Gastroesophageal sphincter (tissue), 4 donors: ENCODE measurements at regions not wholly inside any gene's neighbourhood (a gene's known extent, or its start where the extent isn't known, plus 50 kb on each side); places are given as distances from the start of the nearest gene placed in this dataset.

ENCODE experiments used
- ATAC-seq: fragments of 150-250 bp; one replicate; pipeline ENCODE4 v1.9.1; 2016; ENCODE audit warnings: mild to moderate bottlenecking, moderate library complexity
- H3K27ac ChIP-seq, 4 donors: fragments of 200-600 bp; sonication (generic) in 3 of 4; 1 replicate in 3 of 4; 2 replicates in 1 of 4; pipeline ENCODE4 v1.5.1; 2016 to 2019
- H3K27me3 ChIP-seq: fragments of 200-600 bp; sonication (generic); one replicate; pipeline ENCODE4 v1.5.1; 2019
- H3K36me3 ChIP-seq, 2 donors: fragments of 200-600 bp; sonication (generic); one replicate each; pipeline ENCODE4 v1.5.1; 2019; ENCODE audit warnings: control low read depth in 1 of 2
- H3K4me1 ChIP-seq, 3 donors: fragments of 200-600 bp; sonication (generic); 1 replicate in 2 of 3; 2 replicates in 1 of 3; pipeline ENCODE4 v1.5.1; 2016 to 2019; ENCODE audit warnings: control low read depth in 2 of 3
- H3K4me3 ChIP-seq, 2 donors: fragments of 200-600 bp; sonication (generic); one replicate each; pipeline ENCODE4 v1.5.1; 2019; ENCODE audit warnings: mild to moderate bottlenecking in 1 of 2, moderate library complexity in 1 of 2
- H3K9me3 ChIP-seq, 3 donors: fragments of 200-600 bp; sonication (generic); one replicate each; pipeline ENCODE4 v1.5.1; 2017 to 2019; ENCODE audit warnings: control low read depth in 2 of 3
- CTCF ChIP-seq, 4 experiments: fragments of 200-600 bp in 2 of 4; fragments of 450-650 bp in 2 of 4; sonication (generic) in 1 of 4; IDR thresholded peaks; one replicate each; pipeline ENCODE4 v1.5.1; 2017 to 2019; ENCODE audit warnings: antibody characterized with exemption in 4 of 4, mild to moderate bottlenecking in 2 of 4, moderate library complexity in 2 of 4
- EP300 ChIP-seq: sonication (generic); formaldehyde crosslinking; IDR thresholded peaks from one replicate; pipeline ENCODE4 v1.6.1; 2017; ENCODE audit warnings: antibody characterized with exemption, mild to moderate bottlenecking
- POLR2A ChIP-seq, 2 donors: fragments of 450-650 bp; IDR thresholded peaks; one replicate each; pipeline ENCODE4 v1.6.1; 2017; ENCODE audit warnings: antibody characterized with exemption in 2 of 2, mild to moderate bottlenecking in 2 of 2, moderate library complexity in 1 of 2
- POLR2AphosphoS5 ChIP-seq: sonication (generic); formaldehyde crosslinking; IDR thresholded peaks from one replicate; pipeline ENCODE4 v1.6.1; 2017; ENCODE audit warnings: antibody characterized with exemption
- WGBS, 2 donors: methylation state at CpG; one replicate each; pipeline ENCODE4 v1.1.5; 2018; ENCODE audit warnings: low coverage in 1 of 2; 5-methylcytosine and 5-hydroxymethylcytosine counted together

- Histone ChIP-seq H3K9me3 (no peaks in the 10 kb centered on the region), H3K27ac (no peak overlapping the region), H3K36me3 (no peaks in the 10 kb centered on the region), H3K4me3 (no peak overlapping the region), H3K4me1 (no peaks in the 10 kb centered on the region), H3K27me3 (no peaks in the 10 kb centered on the region)
- TF ChIP-seq POLR2AphosphoS5 (no peak), EP300 (no peak), POLR2A (IDR thresholded peaks at IDR 0.05) (no peak), CTCF (IDR thresholded peaks at IDR 0.05) (no peak)
- 32 to 67% methylated on average over 1 of the region's 1 CpG for WGBS, 2 donors
- no peak for ATAC-seq
These were observed 165.9 kb upstream of the PREP start for GRCh38 chr6:105568751-105569150.

GRCh38 chr6:105568142-105568541 lies 165.3 kb upstream of the PREP start:
- no peak overlapping the region for H3K4me3 ChIP-seq
- 64 to 91% methylated on average over 2 of the region's 2 CpGs for WGBS, 2 donors
- TF ChIP-seq POLR2AphosphoS5 (no peak), CTCF (IDR thresholded peaks at IDR 0.05) (no peak), POLR2A (IDR thresholded peaks at IDR 0.05) (no peak), EP300 (no peak)

GRCh38 chr6:105567140-105567539 lies 164.3 kb upstream of the PREP start:
- no peak overlapping the region for H3K4me3 ChIP-seq
- 83 to 94% methylated on average over 4 of the region's 4 CpGs for WGBS, 2 donors
- no peaks in the 10 kb centered on the region for H3K36me3 ChIP-seq
- peaks cover 0 to 5% (median 0%) of the 10 kb centered on the region in 3 donors for H3K9me3 ChIP-seq
- H3K27ac ChIP-seq: no peak overlapping the region
- no peak for ATAC-seq
- H3K27me3 ChIP-seq: no peaks in the 10 kb centered on the region
- TF ChIP-seq POLR2A (IDR thresholded peaks at IDR 0.05) (no peak), EP300 (no peak), POLR2AphosphoS5 (no peak), CTCF (IDR thresholded peaks at IDR 0.05) (no peak)
- H3K4me1 ChIP-seq: no peaks in the 10 kb centered on the region

More at GRCh38 chr6:105568142-105568541, 165.3 kb upstream of the PREP start:
- no peak for ATAC-seq
- Histone ChIP-seq H3K9me3 (no peaks in the 10 kb centered on the region), H3K4me1 (no peaks in the 10 kb centered on the region), H3K27me3 (no peaks in the 10 kb centered on the region), H3K27ac (no peak overlapping the region), H3K36me3 (no peaks in the 10 kb centered on the region)

- ATAC-seq: no peak
- WGBS, 2 donors: 90 to 94% methylated on average over 4 to 6 of the region's 6 CpGs
- no peaks in the 10 kb centered on the region for H3K4me1 ChIP-seq
- peaks cover 0 to 5% (median 0%) of the 10 kb centered on the region in 3 donors for H3K9me3 ChIP-seq
- H3K36me3 ChIP-seq: no peaks in the 10 kb centered on the region
- no peaks in the 10 kb centered on the region for H3K27me3 ChIP-seq
- no peak for TF ChIP-seq EP300
- no peak for TF ChIP-seq CTCF (IDR thresholded peaks at IDR 0.05)
- no peak for TF ChIP-seq POLR2A (IDR thresholded peaks at IDR 0.05)
- no peak for TF ChIP-seq POLR2AphosphoS5
- no peak overlapping the region for H3K4me3 ChIP-seq
- H3K27ac ChIP-seq: no peak overlapping the region
These were observed 163.6 kb upstream of the PREP start for GRCh38 chr6:105566503-105566902.

- Histone ChIP-seq H3K4me1 (no peaks in the 10 kb centered on the region), H3K27me3 (no peaks in the 10 kb centered on the region), H3K4me3 (no peak overlapping the region), H3K9me3 (peaks cover 0 to 5% (median 0%) of the 10 kb centered on the region in 3 donors), H3K36me3 (no peaks in the 10 kb centered on the region), H3K27ac (no peak overlapping the region)
- no peak for TF ChIP-seq POLR2AphosphoS5
- no peak for TF ChIP-seq POLR2A (IDR thresholded peaks at IDR 0.05)
- TF ChIP-seq CTCF (IDR thresholded peaks at IDR 0.05): no peak
- TF ChIP-seq EP300: no peak
- ATAC-seq: no peak
- WGBS, 2 donors: 94 to 100% methylated on average over 6 of the region's 6 CpGs
These were observed 161.4 kb upstream of the PREP start for GRCh38 chr6:105564121-105564902.
